GM18951 (cell line): ENCODE measurements at regions not wholly inside any gene's neighbourhood (a gene's known extent, or its start where the extent isn't known, plus 50 kb on each side); places are given as distances from the start of the nearest gene placed in this dataset.

Source experiments
- POLR2A ChIP-seq: IDR thresholded peaks from 4 replicates; pipeline ENCODE4 v1.6.1; 2011; ENCODE audit warnings: mild to moderate bottlenecking; ENCODE audit not compliant: insufficient read length, insufficient read depth; ENCODE audit errors: extremely low read depth
- in situ Hi-C: fragments of 300-500 bp; cut with MboI; formaldehyde crosslinking; loops from one replicate; pipeline ENCODE4 v1.12.0; 2022; ENCODE audit warnings: low sequenced_read_pairs, mixed read lengths, inconsistent platforms; ENCODE audit not compliant: unreplicated experiment

- in situ Hi-C loops = no loop called here
- no peak for TF ChIP-seq POLR2A
Measured at GRCh38 chr5:74226716-74227485, 413.6 kb downstream of the ENC1 start.

- TF ChIP-seq POLR2A = no peak
- in situ Hi-C loops = no loop called here
Measured at GRCh38 chr5:74225587-74225986, 414.9 kb downstream of the ENC1 start.

GRCh38 chr5:74224331-74224730 lies 416.2 kb downstream of the ENC1 start:
- in situ Hi-C loops = no loop called here
- TF ChIP-seq POLR2A = no peak

- in situ Hi-C loops = no loop called here
- TF ChIP-seq POLR2A = no peak
Measured at GRCh38 chr5:74222806-74223205, 417.7 kb downstream of the ENC1 start.

GRCh38 chr5:74221413-74221812 lies 419.1 kb downstream of the ENC1 start:
- in situ Hi-C loops = no loop called here
- TF ChIP-seq POLR2A = no peak

- in situ Hi-C loops = no loop called here
- TF ChIP-seq POLR2A = no peak
Measured at GRCh38 chr5:74216012-74216411, 424.5 kb downstream of the ENC1 start.

GRCh38 chr5:74212336-74212735 lies 428.2 kb downstream of the ENC1 start:
- no peak for TF ChIP-seq POLR2A

GRCh38 chr5:74209571-74209970 lies 431.0 kb downstream of the ENC1 start:
- in situ Hi-C loops = no loop called here
- no peak for TF ChIP-seq POLR2A

More at GRCh38 chr5:74212336-74212735, 428.2 kb downstream of the ENC1 start:
- in situ Hi-C loops = no loop called here

- TF ChIP-seq POLR2A = no peak
Measured at GRCh38 chr5:74206579-74207550, 433.7 kb downstream of the ENC1 start.

GRCh38 chr5:74205767-74206578 lies 434.6 kb downstream of the ENC1 start:
- in situ Hi-C loops = no loop called here
- TF ChIP-seq POLR2A = no peak

More at GRCh38 chr5:74206579-74207550, 433.7 kb downstream of the ENC1 start:
- in situ Hi-C loops = no loop called here

- TF ChIP-seq POLR2A = no peak
- in situ Hi-C loops = no loop called here
Measured at GRCh38 chr5:74201334-74202081, 439.0 kb downstream of the ENC1 start.

GRCh38 chr5:74200560-74200959 lies 440.0 kb downstream of the ENC1 start:
- in situ Hi-C loops = no loop called here

More at GRCh38 chr5:74200560-74200959, 440.0 kb downstream of the ENC1 start:
- no peak for TF ChIP-seq POLR2A
